Spleen (tissue), 11 donors: ENCODE measurements at regions not wholly inside any gene's neighbourhood (a gene's known extent, or its start where the extent isn't known, plus 50 kb on each side); places are given as distances from the start of the nearest gene placed in this dataset.

Experiments
- DNase-seq: peaks from one replicate; pipeline ENCODE4 v3.0.0-alpha.2; 2020
- H3K27ac ChIP-seq, 8 donors: fragments of 200-600 bp; sonication (generic) in 7 of 8; 1 replicate in 4 of 8; 2 replicates in 4 of 8; pipeline versions ENCODE4 v1.5.0 to v1.8.0; 2016 to 2021; ENCODE audit warnings: inconsistent platforms in 4 of 8, mild to moderate bottlenecking in 4 of 8, moderate library complexity in 1 of 8
- H3K27me3 ChIP-seq, 7 donors: fragments of 200-600 bp; sonication (generic) in 6 of 7; replicated peaks in 1 of 7; 1 replicate in 4 of 7; 2 replicates in 3 of 7; pipeline versions ENCODE4 v1.5.0 to v1.8.0; 2016 to 2021; ENCODE audit warnings: inconsistent platforms in 3 of 7, mild to moderate bottlenecking in 1 of 7
- H3K36me3 ChIP-seq, 6 donors: fragments of 200-600 bp; sonication (generic) in 5 of 6; 1 replicate in 4 of 6; 2 replicates in 2 of 6; pipeline versions ENCODE4 v1.5.0 to v1.8.0; 2016 to 2021; ENCODE audit warnings: inconsistent platforms in 2 of 6
- H3K4me1 ChIP-seq, 6 donors: fragments of 200-600 bp; sonication (generic) in 5 of 6; 1 replicate in 3 of 6; 2 replicates in 3 of 6; pipeline versions ENCODE4 v1.5.0 to v1.8.0; 2016 to 2021; ENCODE audit warnings: inconsistent platforms in 3 of 6
- H3K4me3 ChIP-seq, 8 donors: fragments of 200-600 bp; sonication (generic) in 7 of 8; 1 replicate in 4 of 8; 2 replicates in 4 of 8; pipeline versions ENCODE4 v1.5.0 to v1.8.0; 2016 to 2021; ENCODE audit warnings: inconsistent platforms in 4 of 8, mild to moderate bottlenecking in 4 of 8, moderate library complexity in 2 of 8
- H3K9me3 ChIP-seq, 8 donors: fragments of 200-600 bp; sonication (generic) in 7 of 8; 1 replicate in 4 of 8; 2 replicates in 4 of 8; pipeline versions ENCODE4 v1.5.0 to v1.8.0; 2016 to 2021; ENCODE audit warnings: inconsistent platforms in 4 of 8
- CTCF ChIP-seq, 11 experiments: fragments of 200-600 bp in 7 of 11; fragments of 450-650 bp in 4 of 11; sonication (generic) in 4 of 11; IDR thresholded peaks in 8 of 11; conservative IDR thresholded peaks in 3 of 11; 1 replicate in 7 of 11; 2 replicates in 4 of 11; pipeline versions ENCODE4 v1.4.0 to v1.8.0; 2016 to 2021; ENCODE audit warnings: antibody characterized with exemption in 11 of 11, inconsistent platforms in 4 of 11, mild to moderate bottlenecking in 1 of 11
- POLR2A ChIP-seq, 3 donors: fragments of 450-650 bp; IDR thresholded peaks; one replicate each; pipeline ENCODE4 v1.5.1; 2017; ENCODE audit warnings: antibody characterized with exemption in 3 of 3, mild to moderate bottlenecking in 1 of 3
- POLR2AphosphoS5 ChIP-seq, 3 donors: sonication (generic); formaldehyde crosslinking; IDR thresholded peaks; one replicate each; pipeline ENCODE4 v1.5.1; 2017; ENCODE audit warnings: antibody characterized with exemption in 3 of 3
- WGBS, 5 donors: extraction: QIAGEN DNeasy Blood & Tissue Kit in 3 of 5; methylation state at CpG; one replicate each; pipeline versions ENCODE4 v1.1.5 to v1.1.7; 2013 to 2018; 5-methylcytosine and 5-hydroxymethylcytosine counted together
- intact Hi-C: fragments of 100-400 bp; cut with DNase I; formaldehyde crosslinking; loops from one replicate; pipeline ENCODE4 v1.15.0; 2023; ENCODE audit warnings: low total_unique reads
- donor health status: healthy with polysubstance abuse.
- donor health status: DM: no; HTN: no; CAD: no; lungs with moderate emphysema.
- donor health status: DM: no; HTN: no; CAD: no.
- donor health status: Bipolar disorder and iron deficiency.
- donor health status: healthy.
- donor health status: DM: no; HTN: no; CAD: no.
- donor health status: DM: yes; HTN: yes; CAD: no.

- H3K27me3 ChIP-seq: no peaks in the 10 kb centered on the region
- no peaks in the 10 kb centered on the region for H3K9me3 ChIP-seq
- no peaks in the 10 kb centered on the region for H3K36me3 ChIP-seq
- no peak for TF ChIP-seq CTCF (IDR thresholded peaks at IDR 0.05 in 8 of 11, conservative IDR thresholded peaks at IDR 0.05 in 3 of 11)
- no peak for TF ChIP-seq POLR2AphosphoS5 (IDR thresholded peaks at IDR 0.05)
- no peak for TF ChIP-seq POLR2A (IDR thresholded peaks at IDR 0.05)
- H3K4me3 ChIP-seq: no peak overlapping the region
- 73 to 85% (median 73%) methylated on average over 5 of the region's 5 CpGs for WGBS, 5 donors
- no peak for DNase-seq
- H3K4me1 ChIP-seq: no peaks in the 10 kb centered on the region
- intact Hi-C loops: no loop called here
- H3K27ac ChIP-seq: no peak overlapping the region
Measured at GRCh38 chr4:111806331-111806730, 338.9 kb upstream of the FAM241A start.

GRCh38 chr4:111807576-111807975 is 337.7 kb upstream of the FAM241A start:
- H3K27ac ChIP-seq: no peak overlapping the region
- H3K9me3 ChIP-seq: no peaks in the 10 kb centered on the region
- no peak for DNase-seq
- TF ChIP-seq POLR2A (IDR thresholded peaks at IDR 0.05) (no peak), CTCF (IDR thresholded peaks at IDR 0.05 in 8 of 11, conservative IDR thresholded peaks at IDR 0.05 in 3 of 11) (no peak), POLR2AphosphoS5 (IDR thresholded peaks at IDR 0.05) (no peak)
- H3K4me1 ChIP-seq: no peaks in the 10 kb centered on the region
- 66 to 85% (median 77%) methylated on average over 5 of the region's 5 CpGs for WGBS, 5 donors
- intact Hi-C loops: no loop called here
- no peaks in the 10 kb centered on the region for H3K27me3 ChIP-seq
- H3K4me3 ChIP-seq: no peak overlapping the region
- H3K36me3 ChIP-seq: no peaks in the 10 kb centered on the region

- Histone ChIP-seq H3K9me3 (no peaks in the 10 kb centered on the region), H3K36me3 (no peaks in the 10 kb centered on the region), H3K27me3 (no peaks in the 10 kb centered on the region), H3K4me1 (no peaks in the 10 kb centered on the region), H3K4me3 (no peak overlapping the region), H3K27ac (no peak overlapping the region)
- TF ChIP-seq POLR2AphosphoS5 (IDR thresholded peaks at IDR 0.05) (no peak), CTCF (IDR thresholded peaks at IDR 0.05 in 8 of 11, conservative IDR thresholded peaks at IDR 0.05 in 3 of 11) (no peak), POLR2A (IDR thresholded peaks at IDR 0.05) (no peak)
- 44 to 75% (median 58%) methylated on average over 2 of the region's 2 CpGs for WGBS, 5 donors
- no peak for DNase-seq
- intact Hi-C loops: no loop called here
Measured at GRCh38 chr4:111808174-111808573, 337.1 kb upstream of the FAM241A start.

- Histone ChIP-seq H3K36me3 (no peaks in the 10 kb centered on the region), H3K27me3 (no peaks in the 10 kb centered on the region), H3K4me3 (no peak overlapping the region), H3K27ac (no peak overlapping the region), H3K9me3 (peaks cover 0 to 6% (median under 1%) of the 10 kb centered on the region in 8 donors), H3K4me1 (no peaks in the 10 kb centered on the region)
- TF ChIP-seq POLR2A (IDR thresholded peaks at IDR 0.05) (no peak), POLR2AphosphoS5 (IDR thresholded peaks at IDR 0.05) (no peak), CTCF (IDR thresholded peaks at IDR 0.05 in 8 of 11, conservative IDR thresholded peaks at IDR 0.05 in 3 of 11) (no peak)
- 69 to 84% (median 74%) methylated on average over 2 of the region's 2 CpGs for WGBS, 5 donors
- DNase-seq: no peak
- intact Hi-C loops: no loop called here
Measured at GRCh38 chr4:111811661-111812060, 333.6 kb upstream of the FAM241A start.
